Fibroblast of villous mesenchyme (primary cell): ENCODE measurements at regions not wholly inside any gene's neighbourhood (a gene's known extent, or its start where the extent isn't known, plus 50 kb on each side); places are given as distances from the start of the nearest gene placed in this dataset.

Experiments used
- DNase-seq: peaks from one replicate; pipeline ENCODE4 v3.0.0-alpha.2; 2010; ENCODE audit warnings: low read depth
- H3K4me3 ChIP-seq: 2 replicates; pipeline ENCODE4 v1.5.1; 2011; ENCODE audit warnings: low read depth, mild to moderate bottlenecking, low read length
- CTCF ChIP-seq: IDR thresholded peaks from 2 replicates; pipeline ENCODE4 v1.5.1; 2012; ENCODE audit warnings: low read depth, mild to moderate bottlenecking, low read length; ENCODE audit not compliant: insufficient read depth

- no peak for DNase-seq
- no peak overlapping the region for H3K4me3 ChIP-seq
- no peak for TF ChIP-seq CTCF
Measured at GRCh38 chr3:139159356-139159755, 114.7 kb upstream of the PRR23C start.

- no peak for TF ChIP-seq CTCF
- DNase-seq = peak; percentile 31
- peak overlapping the region; percentile 39 for H3K4me3 ChIP-seq
Measured at GRCh38 chr3:139173372-139174108, 128.8 kb upstream of the PRR23C start.

GRCh38 chr3:139180489-139180888, 135.8 kb upstream of the PRR23C start:
- H3K4me3 ChIP-seq = no peak overlapping the region
- DNase-seq = no peak
- no peak for TF ChIP-seq CTCF

- no peak for DNase-seq
- no peak for TF ChIP-seq CTCF
- no peak overlapping the region for H3K4me3 ChIP-seq
Measured at GRCh38 chr3:139182143-139182542, 137.5 kb upstream of the PRR23C start.

GRCh38 chr3:139182598-139182997, 137.9 kb upstream of the PRR23C start:
- no peak for TF ChIP-seq CTCF
- DNase-seq = no peak
- H3K4me3 ChIP-seq = no peak overlapping the region

GRCh38 chr3:139185527-139185926, 140.8 kb upstream of the PRR23C start:
- no peak for DNase-seq
- no peak overlapping the region for H3K4me3 ChIP-seq
- TF ChIP-seq CTCF = no peak

GRCh38 chr3:139187154-139187553, 142.5 kb upstream of the PRR23C start:
- DNase-seq = no peak
- no peak for TF ChIP-seq CTCF
- no peak overlapping the region for H3K4me3 ChIP-seq
